GM13977 (cell line): ENCODE measurements at regions not wholly inside any gene's neighbourhood (a gene's known extent, or its start where the extent isn't known, plus 50 kb on each side); places are given as distances from the start of the nearest gene placed in this dataset.

Experiments
- DNase-seq: peaks from one replicate; pipeline ENCODE4 v3.0.0; 2012; ENCODE audit warnings: low spot score
- in situ Hi-C: fragments of 300-500 bp; cut with MboI; formaldehyde crosslinking; loops from one replicate; pipeline ENCODE4 v1.12.0; 2022; ENCODE audit warnings: low sequenced_read_pairs, low pct_unique_long_range_greater_than_20kb, mixed read lengths, inconsistent platforms; ENCODE audit not compliant: unreplicated experiment
- TF ChIP-seq, protein P1 (sequence below): IDR thresholded peaks from 2 replicates; pipeline ENCODE4 v1.5.1; 2012; ENCODE audit warnings: mild to moderate bottlenecking, control low read depth; ENCODE audit not compliant: insufficient read depth; ENCODE audit errors: extremely low read depth, missing control alignments

DNA sequence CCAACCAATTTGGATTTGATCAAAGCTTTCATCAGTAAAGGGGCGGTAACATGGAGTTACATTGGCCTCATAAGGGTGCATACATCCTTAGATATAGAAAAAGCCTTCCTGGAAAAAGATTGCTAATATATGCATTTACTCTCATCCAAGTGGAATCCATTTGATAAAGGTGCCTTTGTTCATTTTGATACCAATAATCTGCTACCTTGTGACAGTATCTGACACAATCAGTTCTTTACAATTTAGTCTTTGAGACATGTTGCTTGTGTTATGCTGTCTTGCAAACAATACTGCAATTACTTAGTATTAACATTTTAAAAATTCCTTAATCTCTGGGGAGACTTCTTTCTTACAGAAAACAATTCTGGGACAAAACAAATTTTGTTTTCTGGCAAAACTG, 654.4 kb upstream of the SLC35B3 start:
- no peak for DNase-seq
- TF ChIP-seq, protein P1, sequence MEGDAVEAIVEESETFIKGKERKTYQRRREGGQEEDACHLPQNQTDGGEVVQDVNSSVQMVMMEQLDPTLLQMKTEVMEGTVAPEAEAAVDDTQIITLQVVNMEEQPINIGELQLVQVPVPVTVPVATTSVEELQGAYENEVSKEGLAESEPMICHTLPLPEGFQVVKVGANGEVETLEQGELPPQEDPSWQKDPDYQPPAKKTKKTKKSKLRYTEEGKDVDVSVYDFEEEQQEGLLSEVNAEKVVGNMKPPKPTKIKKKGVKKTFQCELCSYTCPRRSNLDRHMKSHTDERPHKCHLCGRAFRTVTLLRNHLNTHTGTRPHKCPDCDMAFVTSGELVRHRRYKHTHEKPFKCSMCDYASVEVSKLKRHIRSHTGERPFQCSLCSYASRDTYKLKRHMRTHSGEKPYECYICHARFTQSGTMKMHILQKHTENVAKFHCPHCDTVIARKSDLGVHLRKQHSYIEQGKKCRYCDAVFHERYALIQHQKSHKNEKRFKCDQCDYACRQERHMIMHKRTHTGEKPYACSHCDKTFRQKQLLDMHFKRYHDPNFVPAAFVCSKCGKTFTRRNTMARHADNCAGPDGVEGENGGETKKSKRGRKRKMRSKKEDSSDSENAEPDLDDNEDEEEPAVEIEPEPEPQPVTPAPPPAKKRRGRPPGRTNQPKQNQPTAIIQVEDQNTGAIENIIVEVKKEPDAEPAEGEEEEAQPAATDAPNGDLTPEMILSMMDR: no peak
- in situ Hi-C loops: no loop called here

DNA sequence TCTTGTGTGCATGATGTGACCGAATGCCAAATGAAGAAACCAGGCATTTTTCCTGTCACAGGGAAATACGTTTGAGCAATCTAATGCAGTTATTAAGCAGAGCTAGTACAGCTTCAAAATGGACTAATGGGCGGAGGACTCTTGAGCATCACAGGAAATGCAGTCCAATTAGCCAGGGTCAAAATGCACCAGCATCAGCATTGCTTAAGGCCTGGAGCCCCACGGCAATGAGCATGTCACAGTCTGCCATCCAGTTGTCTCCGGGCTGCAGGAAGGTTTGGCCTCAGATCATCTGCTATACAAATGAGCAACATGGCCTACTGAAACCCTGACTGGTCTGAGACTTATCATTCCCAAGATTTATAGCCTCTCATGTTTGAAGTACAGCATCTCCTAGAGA, 652.1 kb upstream of the SLC35B3 start:
- TF ChIP-seq, protein P1: no peak
- DNase-seq: no peak
- in situ Hi-C loops: no loop called here

DNA sequence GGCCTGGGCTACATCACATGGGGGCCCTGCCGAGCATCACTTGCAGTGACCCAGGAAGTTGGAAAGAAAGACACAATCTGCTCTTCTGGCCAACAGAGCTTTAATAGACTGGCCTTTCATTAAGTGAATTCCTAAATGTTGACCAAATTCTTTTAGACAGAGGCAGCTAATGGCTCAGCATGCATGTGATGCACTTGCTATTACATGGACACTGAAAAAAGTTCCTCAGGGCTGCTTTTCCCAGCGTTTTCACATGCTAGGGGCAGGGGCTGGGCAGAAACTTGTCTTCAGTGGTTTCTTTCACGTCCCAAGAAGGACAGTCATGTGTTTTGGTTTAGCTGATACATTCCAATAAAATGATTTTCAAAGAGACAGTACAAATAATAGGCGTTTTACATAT, 651.0 kb upstream of the SLC35B3 start:
- TF ChIP-seq, protein P1: no peak
- in situ Hi-C loops: no loop called here
- no peak for DNase-seq

DNA sequence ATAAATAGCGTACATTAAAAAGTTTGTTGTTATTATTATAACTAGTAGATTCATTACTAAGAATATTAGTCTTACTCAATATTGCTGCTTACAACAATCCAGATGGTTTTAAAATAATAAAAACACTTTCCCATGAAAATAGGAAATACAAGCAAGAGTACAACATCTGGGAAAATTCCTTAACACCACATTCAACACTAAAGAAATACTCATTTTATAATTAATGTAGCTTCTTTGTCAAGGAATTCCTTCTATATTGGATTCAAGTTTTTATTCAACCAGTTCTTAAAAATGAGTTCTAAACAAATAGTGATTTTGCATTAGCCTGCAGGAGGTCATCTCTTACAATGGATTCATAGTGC, 650.3 kb upstream of the SLC35B3 start:
- TF ChIP-seq, protein P1: no peak
- no peak for DNase-seq
- in situ Hi-C loops: no loop called here

DNA sequence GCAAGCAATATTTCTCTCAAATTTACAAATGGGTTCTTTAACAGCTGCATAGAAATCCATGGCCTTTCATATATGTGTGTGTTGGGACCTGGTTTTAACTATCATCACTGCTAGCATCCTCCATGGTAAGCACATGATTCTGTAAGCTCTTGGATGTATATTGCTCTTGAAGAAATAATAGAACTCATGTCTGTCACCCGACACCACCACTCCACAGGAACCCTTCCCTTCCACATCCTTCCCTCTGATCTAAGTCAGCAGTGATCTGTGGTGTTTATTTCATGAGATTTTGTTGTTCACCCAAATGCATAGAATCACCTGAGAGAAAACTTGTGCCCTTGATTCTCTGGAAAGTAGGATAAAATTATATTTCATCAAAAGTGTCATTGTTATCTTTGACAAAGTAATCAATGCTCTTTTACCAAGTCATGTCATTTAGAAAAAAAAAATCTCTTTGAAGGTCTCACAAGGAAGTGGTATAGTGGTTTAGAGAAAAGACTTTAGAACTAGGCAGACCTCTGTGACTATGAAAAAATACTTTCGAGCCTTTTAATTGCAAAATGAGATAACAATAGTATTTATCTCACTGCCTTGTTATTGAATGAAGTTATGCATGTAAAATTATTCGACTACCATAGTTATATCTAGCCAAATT, 649.8 kb upstream of the SLC35B3 start:
- TF ChIP-seq, protein P1: no peak
- in situ Hi-C loops: no loop called here

DNA sequence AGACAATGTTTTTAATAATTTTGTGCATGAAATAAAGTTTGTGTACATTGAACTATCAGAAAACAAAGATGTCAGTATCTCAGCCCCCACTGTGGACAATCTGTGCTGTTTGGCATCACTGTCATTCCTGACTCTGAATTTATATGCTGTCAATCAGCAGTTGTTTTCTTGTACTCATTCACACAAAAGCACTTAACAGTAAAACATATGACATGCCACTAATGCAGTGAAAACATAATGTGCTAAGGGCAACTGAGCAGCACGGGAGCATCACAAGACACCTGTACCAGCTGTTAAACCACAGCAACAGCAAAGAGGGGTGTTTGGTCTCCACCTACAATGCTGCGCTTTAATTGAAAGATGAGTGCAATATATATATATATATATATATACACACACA, 647.8 kb upstream of the SLC35B3 start:
- in situ Hi-C loops: no loop called here
- DNase-seq: no peak
- TF ChIP-seq, protein P1: no peak

More for the DNA sequence above, 649.8 kb upstream of the SLC35B3 start:
- no peak for DNase-seq
